ENCODE measurements at regions not wholly inside any gene's neighbourhood (a gene's known extent, or its start where the extent isn't known, plus 50 kb on each side); places are given as distances from the start of the nearest gene placed in this dataset.

DNA sequence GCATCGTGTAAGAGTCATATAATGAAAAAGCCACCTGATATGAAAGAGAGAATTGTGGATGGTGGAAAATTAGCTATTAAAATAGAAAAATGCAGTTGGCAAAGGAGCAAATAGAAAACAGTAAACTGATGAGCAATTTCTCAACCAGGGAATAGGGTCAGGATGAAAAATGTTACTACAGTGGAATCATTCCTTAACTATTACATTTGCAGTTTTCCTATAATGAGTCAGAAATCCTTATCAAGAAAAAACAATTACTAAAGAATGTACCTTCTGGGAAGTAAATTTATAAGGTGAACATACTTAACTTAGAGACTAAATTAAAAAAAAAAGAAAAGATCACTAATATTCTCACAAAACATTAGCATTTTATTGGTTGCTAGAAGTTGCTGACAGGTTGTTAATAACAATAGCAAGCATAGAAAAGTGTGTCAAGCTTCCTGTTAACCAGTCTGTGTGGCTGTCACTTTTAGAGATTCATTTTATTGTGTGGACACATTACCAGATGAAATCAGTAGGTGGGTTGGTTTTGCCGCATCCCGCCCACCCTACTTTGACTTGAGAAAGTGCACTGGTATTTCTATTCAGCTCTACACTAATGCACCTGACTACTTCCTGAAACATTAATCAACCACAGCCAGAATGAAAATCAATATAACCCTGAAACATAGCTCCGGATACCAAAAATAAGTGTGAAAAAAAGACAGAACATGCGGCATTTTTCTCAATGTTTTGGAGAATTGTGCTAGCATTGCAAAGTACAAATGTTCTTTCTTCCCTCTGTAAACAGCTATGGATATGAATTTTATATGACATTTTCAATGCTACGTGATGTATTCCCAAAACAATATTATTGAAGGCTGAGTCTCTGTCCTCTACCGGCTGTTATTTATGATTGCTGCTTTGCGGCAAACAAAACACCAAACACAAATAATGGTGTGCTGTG is 576.7 kb downstream of the SLC16A7 start:
- TF ChIP-seq, protein P1, sequence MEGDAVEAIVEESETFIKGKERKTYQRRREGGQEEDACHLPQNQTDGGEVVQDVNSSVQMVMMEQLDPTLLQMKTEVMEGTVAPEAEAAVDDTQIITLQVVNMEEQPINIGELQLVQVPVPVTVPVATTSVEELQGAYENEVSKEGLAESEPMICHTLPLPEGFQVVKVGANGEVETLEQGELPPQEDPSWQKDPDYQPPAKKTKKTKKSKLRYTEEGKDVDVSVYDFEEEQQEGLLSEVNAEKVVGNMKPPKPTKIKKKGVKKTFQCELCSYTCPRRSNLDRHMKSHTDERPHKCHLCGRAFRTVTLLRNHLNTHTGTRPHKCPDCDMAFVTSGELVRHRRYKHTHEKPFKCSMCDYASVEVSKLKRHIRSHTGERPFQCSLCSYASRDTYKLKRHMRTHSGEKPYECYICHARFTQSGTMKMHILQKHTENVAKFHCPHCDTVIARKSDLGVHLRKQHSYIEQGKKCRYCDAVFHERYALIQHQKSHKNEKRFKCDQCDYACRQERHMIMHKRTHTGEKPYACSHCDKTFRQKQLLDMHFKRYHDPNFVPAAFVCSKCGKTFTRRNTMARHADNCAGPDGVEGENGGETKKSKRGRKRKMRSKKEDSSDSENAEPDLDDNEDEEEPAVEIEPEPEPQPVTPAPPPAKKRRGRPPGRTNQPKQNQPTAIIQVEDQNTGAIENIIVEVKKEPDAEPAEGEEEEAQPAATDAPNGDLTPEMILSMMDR (IDR thresholded peaks at IDR 0.05) = no peak
- no peak for TF ChIP-seq POLR2A (IDR thresholded peaks at IDR 0.05)
- no peak for TF ChIP-seq POLR2AphosphoS5 (IDR thresholded peaks at IDR 0.05)

Measured in prostate gland (tissue), 2 donors.